Endothelial cell of umbilical vein (primary cell): ENCODE measurements at regions not wholly inside any gene's neighbourhood (a gene's known extent, or its start where the extent isn't known, plus 50 kb on each side); places are given as distances from the start of the nearest gene placed in this dataset.

Experiments used
- BruUV-seq: library from RNA; stranded (reverse); fragments of 400-500 nt; replicated peaks from 2 replicates; lab custom pipeline; 2021; lab: Mats Ljungman, UMichigan
- CTCF ChIA-PET: fragments of 300-600, 350-600 bp; sonication (Branson Sonifier 250); formaldehyde crosslinking; loops from one replicate; lab custom pipeline; 2021; ENCODE audit warnings: antibody characterized with exemption, inconsistent platforms; lab: Charles Lee
- POLR2A ChIA-PET: fragments of 300-600, 350-600 bp; sonication (Branson Sonifier 250); formaldehyde crosslinking; loops from one replicate; lab custom pipeline; 2021; ENCODE audit warnings: antibody characterized with exemption, inconsistent platforms; lab: Charles Lee
- DNase-seq: peaks from one replicate; pipeline ENCODE4 v3.0.0-alpha.2; 2011; ENCODE audit warnings: low read depth, low spot score
- FAIRE-seq: peaks from 2 replicates; lab custom pipeline; 2011; peaks lifted over from hg19 to GRCh38; lab: Jason Lieb, UNC
- H2AFZ ChIP-seq: 2 replicates; pipeline ENCODE4 v1.6.0; 2012; ENCODE audit warnings: low read depth, low read length, control low read depth, inconsistent platforms
- H3K27ac ChIP-seq: 2 replicates; pipeline ENCODE4 v1.5.1; 2011; ENCODE audit warnings: low read depth, mild to moderate bottlenecking, control low read depth, low read length, moderate library complexity; ENCODE audit not compliant: insufficient read depth
- H3K27me3 ChIP-seq, 2 experiments: 2 replicates each; pipeline versions ENCODE4 v1.6.0 to v1.6.1; 2011; ENCODE audit warnings: low read length in 2 of 2, mixed read lengths in 1 of 2; ENCODE audit not compliant: control insufficient read depth in 2 of 2, insufficient read depth in 2 of 2
- H3K36me3 ChIP-seq, 2 experiments: 2 replicates in 1 of 2; 3 replicates in 1 of 2; pipeline ENCODE4 v1.5.1; 2011; ENCODE audit warnings: low read length in 2 of 2, mild to moderate bottlenecking in 1 of 2, moderate library complexity in 1 of 2; ENCODE audit not compliant: control insufficient read depth in 2 of 2, insufficient read depth in 2 of 2; ENCODE audit errors: extremely low read depth in 1 of 2
- H3K4me1 ChIP-seq: 3 replicates; pipeline ENCODE4 v1.5.1; 2011; ENCODE audit warnings: mild to moderate bottlenecking, low read length; ENCODE audit not compliant: control insufficient read depth, insufficient read depth; ENCODE audit errors: extremely low read depth
- H3K4me2 ChIP-seq: 2 replicates; pipeline ENCODE4 v1.6.1; 2011; ENCODE audit warnings: low read length, control low read depth, mixed read lengths; ENCODE audit not compliant: insufficient read depth
- H3K4me3 ChIP-seq, 3 experiments: fragments of 200-600 bp in 1 of 3; sonication (generic), shearing (Covaris generic) in 1 of 3; replicated peaks in 1 of 3; 2 replicates each; pipeline ENCODE4 v1.5.1; 2011 to 2016; ENCODE audit warnings: control low read depth in 3 of 3, low read length in 3 of 3, mild to moderate bottlenecking in 2 of 3, inconsistent platforms in 1 of 3, low read depth in 1 of 3, moderate library complexity in 1 of 3; ENCODE audit not compliant: insufficient read depth in 1 of 3
- H3K79me2 ChIP-seq: 2 replicates; pipeline ENCODE4 v1.6.0; 2012; ENCODE audit warnings: low read length, inconsistent platforms; ENCODE audit not compliant: control insufficient read depth, insufficient read depth
- H3K9ac ChIP-seq: replicated peaks from 2 replicates; pipeline ENCODE3; 2011; ENCODE audit warnings: low read length, control low read depth; ENCODE audit not compliant: insufficient read depth; ENCODE audit errors: extremely low read depth
- H3K9me1 ChIP-seq: replicated peaks from 3 replicates; pipeline ENCODE4 v1.6.0; 2011; ENCODE audit warnings: mild to moderate bottlenecking, low read length; ENCODE audit not compliant: control insufficient read depth, insufficient read depth; ENCODE audit errors: extremely low read depth
- H3K9me3 ChIP-seq: replicated peaks from 2 replicates; pipeline ENCODE4 v1.5.1; 2012; ENCODE audit warnings: low read length, inconsistent platforms; ENCODE audit not compliant: control insufficient read depth, insufficient read depth
- H4K20me1 ChIP-seq: replicated peaks from 2 replicates; pipeline ENCODE3; 2011; ENCODE audit warnings: mild to moderate bottlenecking, low read length; ENCODE audit not compliant: control insufficient read depth, insufficient read depth; ENCODE audit errors: extremely low read depth
- EZH2 ChIP-seq: IDR thresholded peaks from 2 replicates; pipeline ENCODE4 v1.6.1; 2012; ENCODE audit warnings: borderline replicate concordance, low read depth, mild to moderate bottlenecking, moderate library complexity, low read length, inconsistent platforms; ENCODE audit not compliant: severe bottlenecking
- FOS ChIP-seq: IDR thresholded peaks from 2 replicates; pipeline ENCODE4 v1.6.1; 2011; ENCODE audit warnings: mild to moderate bottlenecking, low read length, moderate library complexity, borderline replicate concordance; ENCODE audit not compliant: insufficient read depth
- GATA2 ChIP-seq: IDR thresholded peaks from 2 replicates; pipeline ENCODE4 v1.7.0; 2011; ENCODE audit warnings: low read depth, mild to moderate bottlenecking, moderate library complexity, mixed read lengths, low read length; ENCODE audit not compliant: insufficient read length, insufficient read depth
- JUN ChIP-seq: IDR thresholded peaks from 2 replicates; pipeline ENCODE4 v1.6.1; 2011; ENCODE audit warnings: borderline replicate concordance, low read depth; ENCODE audit not compliant: insufficient read length, insufficient read depth
- MYC ChIP-seq: IDR thresholded peaks from one replicate; pipeline ENCODE4 v1.6.1; 2011; ENCODE audit warnings: mild to moderate bottlenecking, low read depth, low read length
- POLR2A ChIP-seq: IDR thresholded peaks from 2 replicates; pipeline ENCODE4 v1.6.1; 2012; ENCODE audit warnings: low read depth, mild to moderate bottlenecking, control low read depth, low read length
- POLR2AphosphoS5 ChIP-seq: IDR thresholded peaks from 2 replicates; pipeline ENCODE4 v1.6.1; 2012; ENCODE audit warnings: low read depth, mild to moderate bottlenecking, control low read depth, low read length, moderate library complexity; ENCODE audit not compliant: insufficient read depth
- dilution Hi-C: fragments of 300-500 bp; cut with MboI; formaldehyde crosslinking; loops from one replicate; pipeline ENCODE4 v1.15.0; 2019; ENCODE audit warnings: low sequenced_read_pairs; ENCODE audit not compliant: extremely low pct_ligation_motif_present
- intact Hi-C: fragments of 100-400 bp; cut with micrococcal nuclease; formaldehyde crosslinking; loops from one replicate; pipeline ENCODE4 v1.10.0; 2022
- TF ChIP-seq, protein P1 (sequence below), 2 donors: IDR thresholded peaks; 1 replicate in 1 of 2; 2 replicates in 1 of 2; pipeline ENCODE4 v1.5.1; 2011; ENCODE audit warnings: low read length in 2 of 2, mild to moderate bottlenecking in 2 of 2, moderate library complexity in 2 of 2, control low read depth in 1 of 2, inconsistent platforms in 1 of 2, low read depth in 1 of 2; ENCODE audit not compliant: insufficient read depth in 1 of 2; ENCODE audit errors: extremely low read depth in 1 of 2
- TF ChIP-seq, protein P2 (sequence below): IDR thresholded peaks from 2 replicates; pipeline ENCODE4 v1.6.1; 2011; ENCODE audit not compliant: insufficient read depth, insufficient read length

DNA sequence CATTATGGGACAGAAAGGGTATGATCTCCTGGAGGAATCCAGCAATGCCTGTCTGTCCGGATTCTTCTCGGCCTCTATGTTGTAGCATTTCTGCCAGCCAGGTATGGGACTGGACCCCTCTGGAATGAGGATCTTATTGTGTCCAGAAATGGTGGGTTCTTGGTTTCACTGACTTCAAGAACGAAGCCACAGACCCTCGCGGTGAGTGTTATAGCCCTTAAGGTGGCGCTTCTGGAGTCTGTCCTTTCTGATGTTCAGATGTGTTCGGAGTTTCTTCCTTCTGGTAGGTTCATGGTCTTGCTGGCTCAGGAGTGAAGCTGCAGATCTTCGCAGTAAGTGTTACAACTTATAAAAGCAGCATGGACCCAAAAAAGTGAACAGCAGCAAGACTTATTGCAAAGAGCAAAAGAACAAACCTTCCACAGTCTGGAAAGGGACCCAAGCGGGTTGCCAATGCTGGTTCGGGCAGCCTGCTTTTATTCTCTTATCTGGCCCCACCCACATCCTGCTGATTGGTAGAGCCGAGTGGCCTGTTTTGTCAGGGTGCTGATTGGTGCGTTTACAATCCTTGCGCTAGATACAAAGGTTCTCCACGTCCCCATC lies 62.3 kb upstream of the IER3 start:
- CTCF ChIA-PET = no interaction called here
- TF ChIP-seq, protein P1, sequence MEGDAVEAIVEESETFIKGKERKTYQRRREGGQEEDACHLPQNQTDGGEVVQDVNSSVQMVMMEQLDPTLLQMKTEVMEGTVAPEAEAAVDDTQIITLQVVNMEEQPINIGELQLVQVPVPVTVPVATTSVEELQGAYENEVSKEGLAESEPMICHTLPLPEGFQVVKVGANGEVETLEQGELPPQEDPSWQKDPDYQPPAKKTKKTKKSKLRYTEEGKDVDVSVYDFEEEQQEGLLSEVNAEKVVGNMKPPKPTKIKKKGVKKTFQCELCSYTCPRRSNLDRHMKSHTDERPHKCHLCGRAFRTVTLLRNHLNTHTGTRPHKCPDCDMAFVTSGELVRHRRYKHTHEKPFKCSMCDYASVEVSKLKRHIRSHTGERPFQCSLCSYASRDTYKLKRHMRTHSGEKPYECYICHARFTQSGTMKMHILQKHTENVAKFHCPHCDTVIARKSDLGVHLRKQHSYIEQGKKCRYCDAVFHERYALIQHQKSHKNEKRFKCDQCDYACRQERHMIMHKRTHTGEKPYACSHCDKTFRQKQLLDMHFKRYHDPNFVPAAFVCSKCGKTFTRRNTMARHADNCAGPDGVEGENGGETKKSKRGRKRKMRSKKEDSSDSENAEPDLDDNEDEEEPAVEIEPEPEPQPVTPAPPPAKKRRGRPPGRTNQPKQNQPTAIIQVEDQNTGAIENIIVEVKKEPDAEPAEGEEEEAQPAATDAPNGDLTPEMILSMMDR (IDR thresholded peaks at IDR 0.05; ENCODE audit: extremely low read depth in 1 of 2, insufficient read depth in 1 of 2, low read depth in 1 of 2, low read length in 2 of 2) = no peak
- no peak for TF ChIP-seq JUN
- no peak for TF ChIP-seq MYC
- Histone ChIP-seq H3K79me2 (no peaks in the 10 kb centered on the region), H3K9me1 (no peaks in the 10 kb centered on the region), H3K27ac (no peak overlapping the region), H3K9ac (no peak overlapping the region), H3K4me2 (no peak overlapping the region), H3K9me3 (no peaks in the 10 kb centered on the region), H2AFZ (no peak overlapping the region), H3K4me3 (no peak overlapping the region), H3K36me3 (no peaks in the 10 kb centered on the region), H4K20me1 (no peaks in the 10 kb centered on the region), H3K27me3 (no peaks in the 10 kb centered on the region), H3K4me1 (peaks cover 6% of the 10 kb centered on the region)
- BruUV-seq = TSS peak; percentile 91
- dilution Hi-C loops = no loop called here
- POLR2A ChIA-PET = interaction anchor here (0.7 kb wide), 1 partner anchor 30 kb away, joined by 8 read pairs; no protein-coding TSS in a partner anchor
- intact Hi-C loops = no loop called here
- DNase-seq = no peak
- no peak for FAIRE-seq

DNA sequence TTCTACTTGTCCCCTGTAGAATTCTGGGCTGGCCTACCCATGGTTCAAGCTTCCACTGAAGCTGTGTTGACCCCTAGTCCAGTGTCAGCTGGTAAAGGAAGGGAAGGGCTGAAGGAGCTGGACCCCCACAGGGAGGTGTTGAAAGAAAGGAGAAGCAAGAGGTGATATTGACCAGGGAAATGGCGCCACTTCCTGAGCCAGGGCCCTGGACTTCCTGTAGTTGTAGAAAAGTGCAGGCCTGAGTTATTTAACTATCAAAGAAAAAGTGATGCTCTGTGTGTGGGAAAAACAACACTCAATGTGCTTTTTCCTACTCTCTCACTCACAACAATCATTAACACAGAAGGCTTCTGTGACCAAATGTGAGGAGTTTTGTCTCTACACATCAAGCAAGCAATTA lies 60.0 kb upstream of the IER3 start:
- no peaks in the 10 kb centered on the region for H3K36me3 ChIP-seq
- intact Hi-C loops (no loop called here), dilution Hi-C loops (no loop called here)
- no peaks in the 10 kb centered on the region for H3K79me2 ChIP-seq
- TF ChIP-seq GATA2 = no peak
- no peak for TF ChIP-seq POLR2A
- no peak for TF ChIP-seq POLR2AphosphoS5
- TF ChIP-seq FOS = no peak
- TF ChIP-seq, protein P2, sequence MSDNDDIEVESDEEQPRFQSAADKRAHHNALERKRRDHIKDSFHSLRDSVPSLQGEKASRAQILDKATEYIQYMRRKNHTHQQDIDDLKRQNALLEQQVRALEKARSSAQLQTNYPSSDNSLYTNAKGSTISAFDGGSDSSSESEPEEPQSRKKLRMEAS = no peak
- TF ChIP-seq EZH2 = no peak
- TF ChIP-seq MYC = no peak
- TF ChIP-seq, protein P1 (IDR thresholded peaks at IDR 0.05; ENCODE audit: extremely low read depth in 1 of 2, insufficient read depth in 1 of 2, low read depth in 1 of 2, low read length in 2 of 2) = no peak
- no peak for TF ChIP-seq JUN
- no peak overlapping the region for H3K4me3 ChIP-seq
- H2AFZ ChIP-seq = no peak overlapping the region
- no peaks in the 10 kb centered on the region for H3K9me1 ChIP-seq
- no peaks in the 10 kb centered on the region for H4K20me1 ChIP-seq
- DNase-seq = peak; percentile 42
- no peak overlapping the region for H3K4me2 ChIP-seq
- H3K9me3 ChIP-seq = no peaks in the 10 kb centered on the region
- no peaks in the 10 kb centered on the region for H3K27me3 ChIP-seq
- POLR2A ChIA-PET = no interaction called here
- H3K27ac ChIP-seq = no peak overlapping the region
- peaks cover 20% of the 10 kb centered on the region for H3K4me1 ChIP-seq
- no peak for FAIRE-seq
- CTCF ChIA-PET = interaction anchor here (1.3 kb wide), 1 partner anchor 45 kb away, joined by 3 read pairs; no protein-coding TSS in a partner anchor
- BruUV-seq = no TSS peak
- no peak overlapping the region for H3K9ac ChIP-seq
